GM20000 (cell line): ENCODE measurements at regions not wholly inside any gene's neighbourhood (a gene's known extent, or its start where the extent isn't known, plus 50 kb on each side); places are given as distances from the start of the nearest gene placed in this dataset.

Experiments
- DNase-seq: peaks from one replicate; pipeline ENCODE4 v3.0.0; 2012; ENCODE audit warnings: low spot score
- TF ChIP-seq, protein P1 (sequence below): IDR thresholded peaks from 2 replicates; pipeline ENCODE4 v1.5.1; 2012; ENCODE audit warnings: mild to moderate bottlenecking, control low read depth; ENCODE audit errors: extremely low read depth, missing control alignments

DNA sequence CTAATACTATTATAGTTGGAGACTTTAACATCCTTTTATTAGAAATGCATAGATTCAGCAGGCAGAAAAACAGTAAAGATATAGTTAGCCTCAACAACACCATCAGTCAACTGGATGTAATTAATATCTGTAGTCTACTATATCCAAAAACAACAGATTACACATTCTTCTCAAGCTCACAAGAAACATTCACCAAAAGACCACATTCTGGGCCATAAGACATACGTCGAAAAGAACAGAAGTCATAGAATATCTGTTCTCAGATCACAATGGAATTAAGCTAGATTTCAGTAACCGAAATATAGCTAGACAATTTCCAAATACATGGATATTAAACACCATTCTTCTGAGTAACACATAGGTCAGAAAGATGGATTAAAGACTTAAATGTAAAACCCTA is 336.6 kb upstream of the RPS23 start:
- DNase-seq = no peak
- TF ChIP-seq, protein P1, sequence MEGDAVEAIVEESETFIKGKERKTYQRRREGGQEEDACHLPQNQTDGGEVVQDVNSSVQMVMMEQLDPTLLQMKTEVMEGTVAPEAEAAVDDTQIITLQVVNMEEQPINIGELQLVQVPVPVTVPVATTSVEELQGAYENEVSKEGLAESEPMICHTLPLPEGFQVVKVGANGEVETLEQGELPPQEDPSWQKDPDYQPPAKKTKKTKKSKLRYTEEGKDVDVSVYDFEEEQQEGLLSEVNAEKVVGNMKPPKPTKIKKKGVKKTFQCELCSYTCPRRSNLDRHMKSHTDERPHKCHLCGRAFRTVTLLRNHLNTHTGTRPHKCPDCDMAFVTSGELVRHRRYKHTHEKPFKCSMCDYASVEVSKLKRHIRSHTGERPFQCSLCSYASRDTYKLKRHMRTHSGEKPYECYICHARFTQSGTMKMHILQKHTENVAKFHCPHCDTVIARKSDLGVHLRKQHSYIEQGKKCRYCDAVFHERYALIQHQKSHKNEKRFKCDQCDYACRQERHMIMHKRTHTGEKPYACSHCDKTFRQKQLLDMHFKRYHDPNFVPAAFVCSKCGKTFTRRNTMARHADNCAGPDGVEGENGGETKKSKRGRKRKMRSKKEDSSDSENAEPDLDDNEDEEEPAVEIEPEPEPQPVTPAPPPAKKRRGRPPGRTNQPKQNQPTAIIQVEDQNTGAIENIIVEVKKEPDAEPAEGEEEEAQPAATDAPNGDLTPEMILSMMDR = no peak

DNA sequence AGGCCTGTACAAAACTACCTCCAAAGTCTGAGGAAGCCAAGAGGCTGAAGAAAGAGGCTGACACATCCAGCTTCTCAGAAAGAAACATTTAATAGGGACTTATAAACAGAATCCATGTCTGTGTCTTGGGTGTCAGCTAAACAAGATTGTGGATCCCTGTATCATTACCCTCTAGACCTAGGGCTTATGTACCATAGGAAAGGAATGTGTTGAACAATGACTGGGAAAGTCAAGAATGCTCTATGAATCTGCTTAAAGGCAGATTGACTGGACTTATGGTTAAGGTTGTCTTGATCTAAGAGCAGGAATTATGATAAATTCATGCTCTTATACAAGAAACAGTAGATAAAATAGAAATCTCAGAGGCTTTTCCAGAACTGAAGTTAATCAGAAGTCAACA is 335.7 kb upstream of the RPS23 start:
- no peak for DNase-seq
- TF ChIP-seq, protein P1 = no peak

DNA sequence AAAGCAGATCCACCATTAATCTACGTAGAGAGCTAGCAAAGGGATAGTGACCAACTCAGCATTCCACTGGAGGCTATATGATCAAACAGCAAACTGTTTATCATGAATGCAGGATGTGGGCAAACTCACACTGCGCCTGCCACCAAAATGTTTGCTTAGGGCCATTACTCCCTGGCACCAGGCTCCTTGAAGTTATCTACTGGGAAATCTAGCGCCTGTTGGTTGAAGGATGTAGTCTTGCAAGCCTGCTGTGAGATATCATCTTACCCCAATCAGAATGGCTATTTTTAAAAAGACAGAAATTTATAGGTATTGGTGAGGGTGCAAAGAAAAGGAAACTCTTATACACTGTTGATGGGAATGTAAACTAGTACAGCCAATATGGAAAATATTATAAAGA is 332.5 kb upstream of the RPS23 start:
- TF ChIP-seq, protein P1 = no peak
- DNase-seq = no peak

DNA sequence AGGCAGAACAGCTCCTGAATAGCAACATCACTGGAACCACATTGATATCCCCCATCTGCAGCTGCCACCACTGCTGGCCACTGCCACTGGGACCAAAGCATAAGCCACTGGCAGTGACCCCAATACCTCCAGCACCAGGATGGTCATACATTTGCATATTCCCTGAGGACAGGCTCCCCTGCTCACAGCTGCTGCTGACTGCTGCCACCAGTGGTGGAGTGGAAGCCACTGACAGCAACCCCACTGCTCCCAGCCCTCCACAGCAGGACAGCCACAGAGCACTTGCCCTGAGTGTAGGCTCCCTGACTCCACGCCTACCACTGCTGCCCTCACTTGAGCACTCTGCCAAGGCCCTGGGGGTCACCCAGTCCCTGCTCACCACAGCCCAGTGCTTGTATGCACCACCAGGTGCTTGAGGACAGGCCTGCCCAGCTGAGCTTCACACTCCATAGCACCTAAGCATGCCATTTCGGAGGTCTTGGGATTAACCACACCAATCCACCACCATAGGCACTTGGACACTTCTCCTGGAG is 327.4 kb upstream of the RPS23 start:
- TF ChIP-seq, protein P1 = no peak

DNA sequence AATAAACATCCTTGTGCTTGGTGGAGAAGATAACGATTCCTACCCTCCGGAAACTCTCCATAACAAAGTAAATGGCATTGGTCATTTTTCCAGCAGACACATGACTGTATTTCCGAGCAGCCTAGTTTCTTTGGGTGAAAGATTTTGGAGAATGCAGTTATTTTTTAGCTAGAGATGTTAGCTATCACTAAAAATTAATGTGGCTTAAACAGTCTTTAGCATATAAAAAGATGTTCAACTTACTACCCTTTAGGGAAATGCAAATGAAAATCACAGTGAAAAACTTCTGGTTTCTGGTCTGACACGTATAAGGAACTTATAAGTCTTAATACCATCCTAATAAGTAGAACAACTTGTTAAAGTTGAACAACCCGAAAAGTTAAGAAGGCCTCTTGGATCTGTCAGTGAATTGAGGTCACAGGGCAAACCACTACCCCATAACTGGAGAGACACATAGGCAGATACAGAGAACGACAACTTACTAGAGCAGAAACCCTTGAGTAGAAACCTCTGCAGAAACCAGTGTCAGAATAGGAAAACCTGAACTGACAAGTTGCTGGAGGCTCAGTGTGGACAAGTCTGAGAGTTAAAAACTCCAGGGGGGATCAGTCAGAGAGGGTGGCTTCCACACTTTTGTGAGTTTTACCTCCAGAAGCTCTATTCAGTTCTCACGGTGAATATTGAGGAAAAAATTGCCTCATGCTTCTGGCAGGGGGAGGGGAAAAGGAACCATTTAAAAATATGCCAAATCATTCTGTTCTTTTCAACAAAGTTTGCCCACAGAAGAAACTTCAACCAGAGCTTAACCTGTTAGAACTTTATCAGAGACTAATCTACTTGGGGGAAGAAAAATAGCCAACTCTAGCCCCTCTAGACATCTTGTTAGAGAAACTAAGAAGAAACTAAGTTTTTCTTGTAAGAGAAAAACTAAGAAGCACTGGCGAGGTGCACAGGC is 325.2 kb upstream of the RPS23 start:
- TF ChIP-seq, protein P1 = no peak

More for the DNA sequence above, 327.4 kb upstream of the RPS23 start:
- DNase-seq = no peak

DNA sequence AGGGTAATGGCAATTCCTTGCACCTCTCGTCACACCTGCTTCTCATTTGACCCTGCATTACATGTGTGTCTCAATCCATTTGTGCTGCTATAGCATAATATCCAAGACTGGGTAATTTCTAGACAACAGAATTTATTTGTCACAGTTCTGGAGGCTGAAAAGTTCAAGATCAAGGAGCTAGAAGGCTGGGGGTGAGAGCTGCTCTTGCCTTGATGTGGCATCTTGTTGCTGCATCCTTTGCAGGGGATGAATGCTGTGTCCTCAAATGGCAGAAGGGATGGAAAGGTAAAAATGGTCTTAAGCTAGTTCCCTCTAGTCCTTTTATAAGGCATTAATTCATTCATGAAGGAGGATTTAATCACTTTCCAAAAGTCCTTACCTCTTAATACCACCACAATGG is 323.7 kb upstream of the RPS23 start:
- no peak for DNase-seq
- TF ChIP-seq, protein P1 = no peak

More for the DNA sequence above, 325.2 kb upstream of the RPS23 start:
- DNase-seq = no peak

DNA sequence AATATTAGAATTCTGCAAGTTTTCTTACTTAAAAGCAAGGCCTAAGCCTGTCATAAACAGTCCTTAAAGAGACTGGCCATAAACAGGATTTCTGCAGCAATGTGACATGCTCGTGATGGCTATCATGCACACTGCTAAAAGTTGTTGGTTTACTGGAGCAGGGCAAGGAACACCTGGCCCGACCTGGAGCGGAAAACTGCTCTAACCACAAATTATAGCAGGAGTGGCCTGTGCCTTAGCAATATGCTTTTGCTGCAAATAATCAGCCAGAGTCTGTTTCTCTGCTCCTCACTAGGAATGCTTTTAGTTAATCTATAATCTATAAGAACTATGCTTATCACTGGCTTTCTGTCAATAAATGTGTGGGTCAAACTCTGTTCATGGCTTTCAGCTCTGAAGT is 322.9 kb upstream of the RPS23 start:
- DNase-seq = no peak
- TF ChIP-seq, protein P1 = no peak
